Vagina (tissue), 2 donors: ENCODE measurements at regions not wholly inside any gene's neighbourhood (a gene's known extent, or its start where the extent isn't known, plus 50 kb on each side); places are given as distances from the start of the nearest gene placed in this dataset.
"Not testable (repeated sequence)": the region's sequence is repeated elsewhere in the genome, so short reads cannot be mapped to it uniquely, and the experiment has no call there.

Experiments used
- DNase-seq, 2 donors: peaks; one replicate each; pipeline ENCODE4 v3.0.0-alpha.2; 2017; ENCODE audit errors: extremely low spot score in 2 of 2
- H3K27ac ChIP-seq: fragments of 200-600 bp; sonication (generic); one replicate; pipeline ENCODE4 v1.5.1; 2019
- H3K27me3 ChIP-seq: fragments of 200-600 bp; sonication (generic); one replicate; pipeline ENCODE4 v1.5.1; 2019
- H3K36me3 ChIP-seq, 2 donors: fragments of 200-600 bp; sonication (generic); one replicate each; pipeline ENCODE4 v1.5.1; 2017 to 2019
- H3K4me1 ChIP-seq: fragments of 200-600 bp; sonication (generic); one replicate; pipeline ENCODE4 v1.5.1; 2019
- H3K4me3 ChIP-seq, 2 donors: fragments of 200-600 bp; sonication (generic); 1 replicate in 1 of 2; 2 replicates in 1 of 2; pipeline ENCODE4 v1.5.1; 2016 to 2019
- H3K9me3 ChIP-seq: fragments of 200-600 bp; sonication (generic); one replicate; pipeline ENCODE4 v1.5.1; 2019
- POLR2A ChIP-seq, 2 donors: fragments of 450-650 bp; IDR thresholded peaks; one replicate each; pipeline ENCODE4 v1.6.1; 2017; ENCODE audit warnings: antibody characterized with exemption in 2 of 2, mild to moderate bottlenecking in 2 of 2, moderate library complexity in 2 of 2
- POLR2AphosphoS5 ChIP-seq, 2 donors: sonication (generic); formaldehyde crosslinking; IDR thresholded peaks; one replicate each; pipeline ENCODE4 v1.9.0; 2017; ENCODE audit warnings: antibody characterized with exemption in 2 of 2, mild to moderate bottlenecking in 2 of 2, low read depth in 1 of 2; ENCODE audit not compliant: insufficient read depth in 1 of 2
- intact Hi-C: fragments of 100-400 bp; cut with DNase I; formaldehyde crosslinking; loops from one replicate; pipeline ENCODE4 v1.15.1; 2023
- TF ChIP-seq, protein P1 (sequence below), 3 experiments: fragments of 450-650 bp in 2 of 3; fragments of 200-600 bp in 1 of 3; sonication (generic) in 1 of 3; IDR thresholded peaks; one replicate each; pipeline ENCODE4 v1.5.1; 2017 to 2019; ENCODE audit warnings: antibody characterized with exemption in 3 of 3, mild to moderate bottlenecking in 2 of 3, moderate library complexity in 2 of 3

GRCh38 chr1:69090752-69091151 is 477.0 kb upstream of the LRRC7 start:
- DNase-seq: no peak
- Histone ChIP-seq H3K4me3 (no peak overlapping the region), H3K27me3 (no peaks in the 10 kb centered on the region), H3K9me3 (no peaks in the 10 kb centered on the region), H3K4me1 (no peaks in the 10 kb centered on the region), H3K36me3 (no peaks in the 10 kb centered on the region), H3K27ac (no peak overlapping the region)
- no peak for TF ChIP-seq POLR2AphosphoS5 (IDR thresholded peaks at IDR 0.05; ENCODE audit: insufficient read depth in 1 of 2, low read depth in 1 of 2)
- no peak for TF ChIP-seq POLR2A (IDR thresholded peaks at IDR 0.05)
- TF ChIP-seq, protein P1, sequence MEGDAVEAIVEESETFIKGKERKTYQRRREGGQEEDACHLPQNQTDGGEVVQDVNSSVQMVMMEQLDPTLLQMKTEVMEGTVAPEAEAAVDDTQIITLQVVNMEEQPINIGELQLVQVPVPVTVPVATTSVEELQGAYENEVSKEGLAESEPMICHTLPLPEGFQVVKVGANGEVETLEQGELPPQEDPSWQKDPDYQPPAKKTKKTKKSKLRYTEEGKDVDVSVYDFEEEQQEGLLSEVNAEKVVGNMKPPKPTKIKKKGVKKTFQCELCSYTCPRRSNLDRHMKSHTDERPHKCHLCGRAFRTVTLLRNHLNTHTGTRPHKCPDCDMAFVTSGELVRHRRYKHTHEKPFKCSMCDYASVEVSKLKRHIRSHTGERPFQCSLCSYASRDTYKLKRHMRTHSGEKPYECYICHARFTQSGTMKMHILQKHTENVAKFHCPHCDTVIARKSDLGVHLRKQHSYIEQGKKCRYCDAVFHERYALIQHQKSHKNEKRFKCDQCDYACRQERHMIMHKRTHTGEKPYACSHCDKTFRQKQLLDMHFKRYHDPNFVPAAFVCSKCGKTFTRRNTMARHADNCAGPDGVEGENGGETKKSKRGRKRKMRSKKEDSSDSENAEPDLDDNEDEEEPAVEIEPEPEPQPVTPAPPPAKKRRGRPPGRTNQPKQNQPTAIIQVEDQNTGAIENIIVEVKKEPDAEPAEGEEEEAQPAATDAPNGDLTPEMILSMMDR (IDR thresholded peaks at IDR 0.05): no peak
- intact Hi-C loops: no loop called here

GRCh38 chr1:69102058-69102457 is 465.7 kb upstream of the LRRC7 start:
- intact Hi-C loops, H3K4me3 ChIP-seq, H3K9me3 ChIP-seq, DNase-seq, H3K27ac ChIP-seq, H3K27me3 ChIP-seq, H3K4me1 ChIP-seq, H3K36me3 ChIP-seq: not testable (repeated sequence)

DNA sequence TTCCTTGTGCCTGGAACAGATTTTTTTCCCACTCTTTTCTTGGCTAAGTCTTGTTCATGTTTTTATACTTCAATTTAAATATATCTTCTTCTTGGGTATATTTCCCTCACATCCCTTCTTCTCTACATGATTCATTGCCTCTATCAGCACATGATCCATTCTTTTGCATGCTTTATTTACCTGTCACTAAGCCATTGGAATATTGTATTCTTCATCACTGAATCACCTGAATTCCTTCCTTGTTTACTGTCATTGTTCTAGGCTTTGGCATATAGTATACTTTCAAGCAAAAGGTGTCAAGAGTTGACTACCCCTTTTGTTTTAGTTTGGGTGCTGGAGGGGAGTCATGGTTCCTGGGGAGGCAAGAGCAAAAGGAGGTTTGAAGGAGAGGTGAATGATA is 464.5 kb upstream of the LRRC7 start:
- no peaks in the 10 kb centered on the region for H3K4me1 ChIP-seq
- H3K9me3 ChIP-seq: no peaks in the 10 kb centered on the region
- H3K27me3 ChIP-seq: no peaks in the 10 kb centered on the region
- TF ChIP-seq POLR2AphosphoS5 (IDR thresholded peaks at IDR 0.05; ENCODE audit: insufficient read depth in 1 of 2, low read depth in 1 of 2) (no peak), POLR2A (IDR thresholded peaks at IDR 0.05) (no peak)
- TF ChIP-seq, protein P1 (IDR thresholded peaks at IDR 0.05): no peak
- intact Hi-C loops: no loop called here
- H3K27ac ChIP-seq: no peak overlapping the region
- H3K36me3 ChIP-seq: no peaks in the 10 kb centered on the region
- no peak overlapping the region for H3K4me3 ChIP-seq
- no peak for DNase-seq

DNA sequence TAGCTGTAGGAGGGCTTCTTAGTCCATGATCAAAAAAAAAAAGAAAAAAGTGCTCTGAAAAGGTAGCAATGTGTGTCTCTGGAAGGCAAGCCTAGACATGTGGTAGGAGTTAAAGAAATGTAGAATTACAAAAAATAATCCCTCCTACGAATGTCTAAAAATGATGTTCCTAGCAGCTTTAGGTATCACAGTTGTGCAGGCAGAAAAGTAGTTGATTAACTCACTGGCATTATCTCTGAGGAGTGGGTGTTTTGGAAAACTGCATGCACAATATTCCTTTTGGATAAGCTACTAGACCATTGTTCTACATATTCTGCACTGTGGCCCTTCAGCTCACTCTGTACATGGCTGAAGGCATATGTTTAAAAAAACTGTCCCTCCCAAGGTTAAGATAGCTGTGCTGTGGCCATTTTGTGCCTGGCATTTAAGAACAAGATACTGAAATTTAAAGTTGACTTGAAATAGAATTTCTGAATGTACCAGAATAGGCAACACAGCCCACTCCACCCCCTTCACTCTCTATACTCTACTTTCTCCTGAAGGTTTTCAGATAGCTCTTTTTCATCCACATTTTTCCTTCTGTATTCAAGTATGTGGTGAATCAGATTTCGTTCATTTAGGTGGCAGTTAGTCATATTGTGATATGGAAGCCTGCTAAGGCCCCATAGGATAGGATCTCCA is 463.9 kb upstream of the LRRC7 start:
- no peaks in the 10 kb centered on the region for H3K4me1 ChIP-seq
- intact Hi-C loops: no loop called here
- DNase-seq: no peak
- H3K9me3 ChIP-seq: no peaks in the 10 kb centered on the region
- H3K27me3 ChIP-seq: no peaks in the 10 kb centered on the region
- H3K27ac ChIP-seq: no peak overlapping the region
- TF ChIP-seq, protein P1 (IDR thresholded peaks at IDR 0.05): no peak
- TF ChIP-seq POLR2A (IDR thresholded peaks at IDR 0.05) (no peak), POLR2AphosphoS5 (IDR thresholded peaks at IDR 0.05; ENCODE audit: insufficient read depth in 1 of 2, low read depth in 1 of 2) (no peak)
- no peaks in the 10 kb centered on the region for H3K36me3 ChIP-seq
- H3K4me3 ChIP-seq: no peak overlapping the region

GRCh38 chr1:69104894-69105293 is 462.8 kb upstream of the LRRC7 start:
- intact Hi-C loops: no loop called here
- TF ChIP-seq POLR2AphosphoS5 (IDR thresholded peaks at IDR 0.05; ENCODE audit: insufficient read depth in 1 of 2, low read depth in 1 of 2): no peak
- TF ChIP-seq POLR2A (IDR thresholded peaks at IDR 0.05): no peak
- TF ChIP-seq, protein P1 (IDR thresholded peaks at IDR 0.05): no peak
- Histone ChIP-seq H3K27ac (no peak overlapping the region), H3K9me3 (no peaks in the 10 kb centered on the region), H3K36me3 (no peaks in the 10 kb centered on the region), H3K4me3 (no peak overlapping the region), H3K4me1 (no peaks in the 10 kb centered on the region), H3K27me3 (no peaks in the 10 kb centered on the region)
- DNase-seq: no peak
